Spleen (tissue), 11 donors: ENCODE measurements at regions not wholly inside any gene's neighbourhood (a gene's known extent, or its start where the extent isn't known, plus 50 kb on each side); places are given as distances from the start of the nearest gene placed in this dataset.

ENCODE experiments used
- DNase-seq: peaks from one replicate; pipeline ENCODE4 v3.0.0-alpha.2; 2020
- H3K27ac ChIP-seq, 8 donors: fragments of 200-600 bp; sonication (generic) in 7 of 8; 1 replicate in 4 of 8; 2 replicates in 4 of 8; pipeline versions ENCODE4 v1.5.0 to v1.8.0; 2016 to 2021; ENCODE audit warnings: inconsistent platforms in 4 of 8, mild to moderate bottlenecking in 4 of 8, moderate library complexity in 1 of 8
- H3K27me3 ChIP-seq, 7 donors: fragments of 200-600 bp; sonication (generic) in 6 of 7; replicated peaks in 1 of 7; 1 replicate in 4 of 7; 2 replicates in 3 of 7; pipeline versions ENCODE4 v1.5.0 to v1.8.0; 2016 to 2021; ENCODE audit warnings: inconsistent platforms in 3 of 7, mild to moderate bottlenecking in 1 of 7
- H3K36me3 ChIP-seq, 6 donors: fragments of 200-600 bp; sonication (generic) in 5 of 6; 1 replicate in 4 of 6; 2 replicates in 2 of 6; pipeline versions ENCODE4 v1.5.0 to v1.8.0; 2016 to 2021; ENCODE audit warnings: inconsistent platforms in 2 of 6
- H3K4me1 ChIP-seq, 6 donors: fragments of 200-600 bp; sonication (generic) in 5 of 6; 1 replicate in 3 of 6; 2 replicates in 3 of 6; pipeline versions ENCODE4 v1.5.0 to v1.8.0; 2016 to 2021; ENCODE audit warnings: inconsistent platforms in 3 of 6
- H3K4me3 ChIP-seq, 8 donors: fragments of 200-600 bp; sonication (generic) in 7 of 8; 1 replicate in 4 of 8; 2 replicates in 4 of 8; pipeline versions ENCODE4 v1.5.0 to v1.8.0; 2016 to 2021; ENCODE audit warnings: inconsistent platforms in 4 of 8, mild to moderate bottlenecking in 4 of 8, moderate library complexity in 2 of 8
- H3K9me3 ChIP-seq, 8 donors: fragments of 200-600 bp; sonication (generic) in 7 of 8; 1 replicate in 4 of 8; 2 replicates in 4 of 8; pipeline versions ENCODE4 v1.5.0 to v1.8.0; 2016 to 2021; ENCODE audit warnings: inconsistent platforms in 4 of 8
- CTCF ChIP-seq, 11 experiments: fragments of 200-600 bp in 7 of 11; fragments of 450-650 bp in 4 of 11; sonication (generic) in 4 of 11; IDR thresholded peaks in 8 of 11; conservative IDR thresholded peaks in 3 of 11; 1 replicate in 7 of 11; 2 replicates in 4 of 11; pipeline versions ENCODE4 v1.4.0 to v1.8.0; 2016 to 2021; ENCODE audit warnings: antibody characterized with exemption in 11 of 11, inconsistent platforms in 4 of 11, mild to moderate bottlenecking in 1 of 11
- POLR2A ChIP-seq, 3 donors: fragments of 450-650 bp; IDR thresholded peaks; one replicate each; pipeline ENCODE4 v1.5.1; 2017; ENCODE audit warnings: antibody characterized with exemption in 3 of 3, mild to moderate bottlenecking in 1 of 3
- POLR2AphosphoS5 ChIP-seq, 3 donors: sonication (generic); formaldehyde crosslinking; IDR thresholded peaks; one replicate each; pipeline ENCODE4 v1.5.1; 2017; ENCODE audit warnings: antibody characterized with exemption in 3 of 3
- WGBS, 5 donors: extraction: QIAGEN DNeasy Blood & Tissue Kit in 3 of 5; methylation state at CpG; one replicate each; pipeline versions ENCODE4 v1.1.5 to v1.1.7; 2013 to 2018; 5-methylcytosine and 5-hydroxymethylcytosine counted together
- intact Hi-C: fragments of 100-400 bp; cut with DNase I; formaldehyde crosslinking; loops from one replicate; pipeline ENCODE4 v1.15.0; 2023; ENCODE audit warnings: low total_unique reads
- donor health status: healthy with polysubstance abuse.
- donor health status: DM: no; HTN: no; CAD: no; lungs with moderate emphysema.
- donor health status: DM: no; HTN: no; CAD: no.
- donor health status: Bipolar disorder and iron deficiency.
- donor health status: healthy.
- donor health status: DM: no; HTN: no; CAD: no.
- donor health status: DM: yes; HTN: yes; CAD: no.

GRCh38 chr6:84929212-84929611 lies 164.8 kb upstream of the TBX18 start:
- WGBS, 5 donors = 53 to 78% (median 69%) methylated on average over 1 of the region's 1 CpG
- Histone ChIP-seq H3K27ac (no peak overlapping the region), H3K9me3 (no peaks in the 10 kb centered on the region), H3K4me3 (no peak overlapping the region), H3K27me3 (no peaks in the 10 kb centered on the region), H3K36me3 (no peaks in the 10 kb centered on the region), H3K4me1 (no peaks in the 10 kb centered on the region)
- DNase-seq = no peak
- TF ChIP-seq CTCF (IDR thresholded peaks at IDR 0.05 in 8 of 11, conservative IDR thresholded peaks at IDR 0.05 in 3 of 11) = no peak
- TF ChIP-seq POLR2A (IDR thresholded peaks at IDR 0.05) = no peak
- TF ChIP-seq POLR2AphosphoS5 (IDR thresholded peaks at IDR 0.05) = no peak
- intact Hi-C loops = no loop called here

- DNase-seq = no peak
- TF ChIP-seq POLR2AphosphoS5 (IDR thresholded peaks at IDR 0.05) = no peak
- TF ChIP-seq POLR2A (IDR thresholded peaks at IDR 0.05) = no peak
- no peak for TF ChIP-seq CTCF (IDR thresholded peaks at IDR 0.05 in 8 of 11, conservative IDR thresholded peaks at IDR 0.05 in 3 of 11)
- H3K4me1 ChIP-seq = no peaks in the 10 kb centered on the region
- H3K9me3 ChIP-seq = no peaks in the 10 kb centered on the region
- H3K27ac ChIP-seq = no peak overlapping the region
- H3K4me3 ChIP-seq = no peak overlapping the region
- intact Hi-C loops = no loop called here
- H3K27me3 ChIP-seq = no peaks in the 10 kb centered on the region
- H3K36me3 ChIP-seq = no peaks in the 10 kb centered on the region
Observed at GRCh38 chr6:84927551-84927950, 163.2 kb upstream of the TBX18 start.

- Histone ChIP-seq H3K36me3 (no peaks in the 10 kb centered on the region), H3K27me3 (no peaks in the 10 kb centered on the region), H3K4me1 (no peaks in the 10 kb centered on the region), H3K9me3 (no peaks in the 10 kb centered on the region), H3K27ac (no peak overlapping the region), H3K4me3 (no peak overlapping the region)
- intact Hi-C loops = no loop called here
- DNase-seq = no peak
- no peak for TF ChIP-seq CTCF (IDR thresholded peaks at IDR 0.05 in 8 of 11, conservative IDR thresholded peaks at IDR 0.05 in 3 of 11)
- TF ChIP-seq POLR2A (IDR thresholded peaks at IDR 0.05) = no peak
- TF ChIP-seq POLR2AphosphoS5 (IDR thresholded peaks at IDR 0.05) = no peak
- WGBS, 5 donors = 58 to 71% (median 65%) methylated on average over 5 of the region's 5 CpGs
Observed at GRCh38 chr6:84926189-84927155, 162.1 kb upstream of the TBX18 start.

GRCh38 chr6:84921891-84922290 lies 157.5 kb upstream of the TBX18 start:
- Histone ChIP-seq H3K4me1 (no peaks in the 10 kb centered on the region), H3K36me3 (no peaks in the 10 kb centered on the region), H3K9me3 (no peaks in the 10 kb centered on the region), H3K4me3 (no peak overlapping the region), H3K27ac (no peak overlapping the region), H3K27me3 (no peaks in the 10 kb centered on the region)
- intact Hi-C loops = no loop called here
- no peak for DNase-seq
- WGBS, 5 donors = 70 to 84% (median 82%) methylated on average over 1 of the region's 1 CpG
- TF ChIP-seq POLR2AphosphoS5 (IDR thresholded peaks at IDR 0.05) (no peak), POLR2A (IDR thresholded peaks at IDR 0.05) (no peak), CTCF (IDR thresholded peaks at IDR 0.05 in 8 of 11, conservative IDR thresholded peaks at IDR 0.05 in 3 of 11) (no peak)
